Activated T-helper 1 cell treated with anti-CD3 and anti-CD28 coated beads, Interleukin-12 subunit alpha, Interleukin-12 subunit beta, Interleukin-2, Interleukin-4 antibody, amounts not matched to agents 30 ng/mL and 10 ng/mL and 1 ng/mL, durations not matched to agents 14 hours and 24 hours and 36 hours (primary cell): ENCODE measurements at regions not wholly inside any gene's neighbourhood (a gene's known extent, or its start where the extent isn't known, plus 50 kb on each side); places are given as distances from the start of the nearest gene placed in this dataset.

ENCODE experiments used
- DNase-seq: peaks from one replicate; pipeline ENCODE4 v3.0.0; 2021; ENCODE audit warnings: low spot score
- H3K27ac Mint-ChIP-seq: one replicate; pipeline ENCODE4 v1.8.0; 2021; ENCODE audit warnings: mild to moderate bottlenecking, mixed read lengths
- H3K27me3 Mint-ChIP-seq: one replicate; pipeline ENCODE4 v1.8.0; 2022; ENCODE audit warnings: mild to moderate bottlenecking, moderate library complexity, mixed read lengths; ENCODE audit not compliant: insufficient read depth
- H3K36me3 Mint-ChIP-seq: one replicate; pipeline ENCODE4 v1.8.0; 2021; ENCODE audit warnings: low read depth, mixed read lengths
- H3K4me1 Mint-ChIP-seq: one replicate; pipeline ENCODE4 v1.8.0; 2021; ENCODE audit warnings: low read depth, mixed read lengths
- H3K4me3 Mint-ChIP-seq: one replicate; pipeline ENCODE4 v1.8.0; 2021; ENCODE audit warnings: mild to moderate bottlenecking, moderate library complexity, mixed read lengths
- H3K9me3 Mint-ChIP-seq: one replicate; pipeline ENCODE4 v1.8.0; 2021; ENCODE audit warnings: mixed read lengths
- intact Hi-C: fragments of 100-400 bp; cut with micrococcal nuclease; formaldehyde crosslinking; loops from one replicate; pipeline ENCODE4 v1.15.1; 2024

- DNase-seq, result no peak
- Mint-ChIP-seq H3K36me3 (no peaks in the 10 kb centered on the region), H3K9me3 (no peaks in the 10 kb centered on the region), H3K27me3 (peaks cover 26% of the 10 kb centered on the region), H3K4me1 (no peaks in the 10 kb centered on the region), H3K4me3 (no peak overlapping the region), H3K27ac (no peak overlapping the region)
- intact Hi-C loops, result no loop called here
Measured at GRCh38 chr11:69978841-69979614, 99.1 kb upstream of the ANO1 start.

GRCh38 chr11:69979632-69980031 is 98.5 kb upstream of the ANO1 start:
- H3K27me3 Mint-ChIP-seq, result peaks cover 31% of the 10 kb centered on the region
- intact Hi-C loops, result no loop called here
- H3K4me1 Mint-ChIP-seq, result no peaks in the 10 kb centered on the region
- H3K4me3 Mint-ChIP-seq, result no peak overlapping the region
- H3K36me3 Mint-ChIP-seq, result no peaks in the 10 kb centered on the region
- DNase-seq, result no peak
- no peaks in the 10 kb centered on the region for H3K9me3 Mint-ChIP-seq
- H3K27ac Mint-ChIP-seq, result no peak overlapping the region

- Mint-ChIP-seq H3K27ac (no peak overlapping the region), H3K27me3 (peaks cover 39% of the 10 kb centered on the region), H3K9me3 (no peaks in the 10 kb centered on the region), H3K4me1 (no peaks in the 10 kb centered on the region), H3K4me3 (no peak overlapping the region), H3K36me3 (no peaks in the 10 kb centered on the region)
- intact Hi-C loops, result no loop called here
- no peak for DNase-seq
Measured at GRCh38 chr11:69981119-69981784, 96.9 kb upstream of the ANO1 start.

GRCh38 chr11:69982690-69983570 is 95.2 kb upstream of the ANO1 start:
- Mint-ChIP-seq H3K9me3 (no peaks in the 10 kb centered on the region), H3K4me1 (no peaks in the 10 kb centered on the region), H3K27me3 (peaks cover 50% of the 10 kb centered on the region), H3K36me3 (no peaks in the 10 kb centered on the region), H3K4me3 (no peak overlapping the region), H3K27ac (no peak overlapping the region)
- intact Hi-C loops, result no loop called here
- DNase-seq, result no peak

GRCh38 chr11:69983571-69983877 is 94.6 kb upstream of the ANO1 start:
- Mint-ChIP-seq H3K36me3 (no peaks in the 10 kb centered on the region), H3K27ac (no peak overlapping the region), H3K27me3 (peaks cover 56% of the 10 kb centered on the region), H3K4me3 (no peak overlapping the region), H3K9me3 (no peaks in the 10 kb centered on the region), H3K4me1 (no peaks in the 10 kb centered on the region)
- intact Hi-C loops, result no loop called here
- DNase-seq, result no peak

GRCh38 chr11:69983897-69984438 is 94.1 kb upstream of the ANO1 start:
- no peaks in the 10 kb centered on the region for H3K36me3 Mint-ChIP-seq

GRCh38 chr11:69984457-69985261 is 93.5 kb upstream of the ANO1 start:
- intact Hi-C loops, result no loop called here
- no peaks in the 10 kb centered on the region for H3K9me3 Mint-ChIP-seq
- H3K4me3 Mint-ChIP-seq, result no peak overlapping the region
- no peaks in the 10 kb centered on the region for H3K4me1 Mint-ChIP-seq
- no peak overlapping the region for H3K27ac Mint-ChIP-seq
- peaks cover 57% of the 10 kb centered on the region for H3K27me3 Mint-ChIP-seq
- no peak for DNase-seq
- no peaks in the 10 kb centered on the region for H3K36me3 Mint-ChIP-seq

More at GRCh38 chr11:69983897-69984438, 94.1 kb upstream of the ANO1 start:
- Mint-ChIP-seq H3K4me1 (no peaks in the 10 kb centered on the region), H3K27ac (no peak overlapping the region), H3K27me3 (peaks cover 57% of the 10 kb centered on the region), H3K9me3 (no peaks in the 10 kb centered on the region), H3K4me3 (no peak overlapping the region)
- intact Hi-C loops, result no loop called here
- no peak for DNase-seq

GRCh38 chr11:69985331-69985640 is 92.8 kb upstream of the ANO1 start:
- Mint-ChIP-seq H3K4me1 (no peaks in the 10 kb centered on the region), H3K9me3 (no peaks in the 10 kb centered on the region), H3K27ac (no peak overlapping the region), H3K27me3 (peaks cover 62% of the 10 kb centered on the region), H3K4me3 (no peak overlapping the region), H3K36me3 (no peaks in the 10 kb centered on the region)
- intact Hi-C loops, result no loop called here
- DNase-seq, result no peak

GRCh38 chr11:69985641-69986439 is 92.3 kb upstream of the ANO1 start:
- Mint-ChIP-seq H3K4me1 (no peaks in the 10 kb centered on the region), H3K4me3 (no peak overlapping the region), H3K9me3 (no peaks in the 10 kb centered on the region), H3K27me3 (peaks cover 62% of the 10 kb centered on the region), H3K36me3 (no peaks in the 10 kb centered on the region), H3K27ac (no peak overlapping the region)
- DNase-seq, result no peak
- intact Hi-C loops, result no loop called here

- intact Hi-C loops, result no loop called here
Measured at GRCh38 chr11:69986440-69986787, 91.7 kb upstream of the ANO1 start.

GRCh38 chr11:69986830-69987229 is 91.3 kb upstream of the ANO1 start:
- no peak for DNase-seq
- H3K36me3 Mint-ChIP-seq, result no peaks in the 10 kb centered on the region
- H3K9me3 Mint-ChIP-seq, result no peaks in the 10 kb centered on the region
- H3K4me3 Mint-ChIP-seq, result no peak overlapping the region
- H3K27me3 Mint-ChIP-seq, result peaks cover 60% of the 10 kb centered on the region
- no peaks in the 10 kb centered on the region for H3K4me1 Mint-ChIP-seq
- H3K27ac Mint-ChIP-seq, result no peak overlapping the region
- intact Hi-C loops, result no loop called here

More at GRCh38 chr11:69986440-69986787, 91.7 kb upstream of the ANO1 start:
- Mint-ChIP-seq H3K27me3 (peaks cover 62% of the 10 kb centered on the region), H3K27ac (no peak overlapping the region), H3K36me3 (no peaks in the 10 kb centered on the region), H3K9me3 (no peaks in the 10 kb centered on the region), H3K4me3 (no peak overlapping the region), H3K4me1 (no peaks in the 10 kb centered on the region)
- DNase-seq, result no peak

GRCh38 chr11:69992026-69992425 is 86.1 kb upstream of the ANO1 start:
- no peak for DNase-seq
- H3K27ac Mint-ChIP-seq, result no peak overlapping the region
- peaks cover 16% of the 10 kb centered on the region for H3K9me3 Mint-ChIP-seq
- intact Hi-C loops, result no loop called here
- H3K36me3 Mint-ChIP-seq, result peaks cover 2% of the 10 kb centered on the region
- H3K4me3 Mint-ChIP-seq, result no peak overlapping the region
- H3K4me1 Mint-ChIP-seq, result no peaks in the 10 kb centered on the region
- peaks cover 37% of the 10 kb centered on the region for H3K27me3 Mint-ChIP-seq
